Brain pericyte (primary cell): ENCODE measurements at regions not wholly inside any gene's neighbourhood (a gene's known extent, or its start where the extent isn't known, plus 50 kb on each side); places are given as distances from the start of the nearest gene placed in this dataset.
"Not testable (repeated sequence)": the region's sequence is repeated elsewhere in the genome, so short reads cannot be mapped to it uniquely, and the experiment has no call there.

Experiments used
- DNase-seq: peaks from one replicate; pipeline ENCODE4 v3.0.0-alpha.2; 2012; ENCODE audit warnings: low read depth, low spot score

- DNase-seq: no peak
Measured at GRCh38 chr4:132085105-132085504, 1064.0 kb upstream of the PCDH10 start.

- no peak for DNase-seq
Measured at GRCh38 chr4:132094017-132094416, 1055.1 kb upstream of the PCDH10 start.

- DNase-seq: no peak
Measured at GRCh38 chr4:132097041-132097440, 1052.1 kb upstream of the PCDH10 start.

- DNase-seq: no peak
Measured at GRCh38 chr4:132101526-132101925, 1047.6 kb upstream of the PCDH10 start.

GRCh38 chr4:132108784-132109183 is 1040.3 kb upstream of the PCDH10 start:
- DNase-seq: no peak

GRCh38 chr4:132114885-132115284 is 1034.2 kb upstream of the PCDH10 start:
- no peak for DNase-seq

- DNase-seq: not testable (repeated sequence)
Measured at GRCh38 chr4:132122741-132123140, 1026.4 kb upstream of the PCDH10 start.

- no peak for DNase-seq
Measured at GRCh38 chr4:132123870-132124623, 1025.0 kb upstream of the PCDH10 start.

- no peak for DNase-seq
Measured at GRCh38 chr4:132124624-132124974, 1024.5 kb upstream of the PCDH10 start.

- DNase-seq: no peak
Measured at GRCh38 chr4:132125131-132125530, 1024.0 kb upstream of the PCDH10 start.

GRCh38 chr4:132132433-132132832 is 1016.7 kb upstream of the PCDH10 start:
- DNase-seq: no peak

- DNase-seq: no peak
Measured at GRCh38 chr4:132169660-132170059, 979.4 kb upstream of the PCDH10 start.

- DNase-seq: no peak
Measured at GRCh38 chr4:132180020-132180427, 969.1 kb upstream of the PCDH10 start.

- DNase-seq: no peak
Measured at GRCh38 chr4:132195176-132195575, 953.9 kb upstream of the PCDH10 start.

GRCh38 chr4:132203618-132204017 is 945.5 kb upstream of the PCDH10 start:
- no peak for DNase-seq

- DNase-seq: no peak
Measured at GRCh38 chr4:132214519-132214918, 934.6 kb upstream of the PCDH10 start.

- DNase-seq: no peak
Measured at GRCh38 chr4:132218406-132218805, 930.7 kb upstream of the PCDH10 start.

GRCh38 chr4:132227151-132227856 is 921.8 kb upstream of the PCDH10 start:
- DNase-seq: no peak

- DNase-seq: not testable (repeated sequence)
Measured at GRCh38 chr4:132227857-132228165, 921.3 kb upstream of the PCDH10 start.

GRCh38 chr4:132228676-132229075 is 920.4 kb upstream of the PCDH10 start:
- no peak for DNase-seq

GRCh38 chr4:132230025-132230424 is 919.1 kb upstream of the PCDH10 start:
- DNase-seq: no peak

GRCh38 chr4:132238697-132239096 is 910.4 kb upstream of the PCDH10 start:
- DNase-seq: no peak

- DNase-seq: no peak
Measured at GRCh38 chr4:132240081-132240480, 909.0 kb upstream of the PCDH10 start.
